SK-N-SH (cell line): ENCODE measurements at regions not wholly inside any gene's neighbourhood (a gene's known extent, or its start where the extent isn't known, plus 50 kb on each side); places are given as distances from the start of the nearest gene placed in this dataset.

ENCODE experiments used
- CTCF ChIA-PET: fragments of 300-600, 350-600 bp; formaldehyde crosslinking; extraction: SDS; loops from one replicate; lab custom pipeline; 2021; lab: Yijun Ruan, JAX
- POLR2A ChIA-PET: fragments of 350-600 bp; sonication (Branson Sonifier 250); formaldehyde crosslinking; extraction: SDS; loops from one replicate; lab custom pipeline; 2020; ENCODE audit warnings: antibody characterized with exemption, inconsistent platforms; lab: Yijun Ruan, JAX
- DNase-seq: peaks from one replicate; pipeline ENCODE4 v3.0.0; 2012
- H2AFZ ChIP-seq: fragments of 200-600 bp; sonication (generic); 2 replicates; pipeline ENCODE4 v1.8.1; 2016; ENCODE audit warnings: antibody characterized with exemption, mild to moderate bottlenecking, low read depth
- H3F3A ChIP-seq: fragments of 200-600 bp; sonication (generic); replicated peaks from 2 replicates; pipeline ENCODE3; 2016; ENCODE audit warnings: antibody characterized with exemption, mild to moderate bottlenecking; ENCODE audit not compliant: insufficient read depth
- H3K27ac ChIP-seq, 2 experiments: fragments of 200-500 bp in 1 of 2; fragments of 200-600 bp in 1 of 2; sonication (Bioruptor generic) in 1 of 2; sonication (generic), shearing (Covaris generic) in 1 of 2; 2 replicates each; pipeline versions ENCODE4 v1.5.1 to v1.6.1; 2014 to 2016; ENCODE audit warnings: low read depth in 2 of 2, inconsistent platforms in 1 of 2, low read length in 1 of 2, mild to moderate bottlenecking in 1 of 2, mixed read lengths in 1 of 2
- H3K27me3 ChIP-seq: fragments of 200-600 bp; sonication (generic), shearing (Covaris generic); 2 replicates; pipeline ENCODE4 v1.6.1; 2016; ENCODE audit warnings: mixed run types; ENCODE audit not compliant: insufficient read depth
- H3K36me3 ChIP-seq, 2 experiments: fragments of 200-500 bp in 1 of 2; fragments of 200-600 bp in 1 of 2; sonication (Bioruptor generic) in 1 of 2; sonication (generic) in 1 of 2; replicated peaks in 1 of 2; 2 replicates each; pipeline versions ENCODE3 to v1.5.1; 2014 to 2016; ENCODE audit warnings: low read length in 1 of 2, mild to moderate bottlenecking in 1 of 2; ENCODE audit not compliant: insufficient read depth in 2 of 2, control insufficient read depth in 1 of 2
- H3K4me1 ChIP-seq, 2 experiments: fragments of 200-500 bp in 1 of 2; fragments of 200-600 bp in 1 of 2; sonication (Bioruptor generic) in 1 of 2; sonication (generic), shearing (Covaris generic) in 1 of 2; 2 replicates each; pipeline versions ENCODE4 v1.5.1 to v1.6.1; 2014 to 2016; ENCODE audit warnings: low read depth in 1 of 2, low read length in 1 of 2, mixed run types in 1 of 2; ENCODE audit not compliant: insufficient read depth in 2 of 2, control insufficient read depth in 1 of 2
- H3K4me2 ChIP-seq: fragments of 200-600 bp; sonication (generic), shearing (Covaris generic); 2 replicates; pipeline ENCODE4 v1.6.1; 2017; ENCODE audit warnings: mixed run types
- H3K4me3 ChIP-seq, 2 experiments: fragments of 200-500 bp in 1 of 2; fragments of 200-600 bp in 1 of 2; sonication (Bioruptor generic) in 1 of 2; sonication (generic), shearing (Covaris generic) in 1 of 2; 2 replicates each; pipeline versions ENCODE4 v1.5.1 to v1.8.1; 2014 to 2016; ENCODE audit warnings: low read depth in 2 of 2, inconsistent platforms in 1 of 2, low read length in 1 of 2, mild to moderate bottlenecking in 1 of 2, mixed read lengths in 1 of 2, moderate library complexity in 1 of 2
- H3K79me2 ChIP-seq: fragments of 200-600 bp; sonication (generic); 2 replicates; pipeline ENCODE4 v1.8.1; 2017; ENCODE audit warnings: mild to moderate bottlenecking; ENCODE audit not compliant: insufficient read depth
- H3K9ac ChIP-seq: fragments of 200-600 bp; sonication (generic); 2 replicates; pipeline ENCODE4 v1.6.1; 2017; ENCODE audit warnings: mixed run types
- H3K9me2 ChIP-seq: fragments of 200-600 bp; sonication (generic); 2 replicates; pipeline ENCODE4 v1.6.1; 2017; ENCODE audit warnings: mixed run types
- H3K9me3 ChIP-seq: fragments of 200-600 bp; sonication (generic); 2 replicates; pipeline ENCODE4 v1.6.1; 2017; ENCODE audit warnings: mixed run types, mild to moderate bottlenecking, moderate library complexity
- H4K20me1 ChIP-seq: fragments of 200-600 bp; sonication (generic); 2 replicates; pipeline ENCODE4 v1.6.1; 2017; ENCODE audit warnings: mild to moderate bottlenecking, mixed run types; ENCODE audit not compliant: insufficient read depth
- CTCF ChIP-seq: fragments of 200-600 bp; sonication (generic); IDR thresholded peaks from 2 replicates; pipeline ENCODE4 v1.6.1; 2017; ENCODE audit warnings: antibody characterized with exemption, mild to moderate bottlenecking, moderate library complexity
- ELF1 ChIP-seq: IDR thresholded peaks from 2 replicates; pipeline ENCODE4 v1.4.0; 2012
- GABPA ChIP-seq: IDR thresholded peaks from 2 replicates; pipeline ENCODE4 v1.4.0; 2012; ENCODE audit warnings: low read depth, mild to moderate bottlenecking
- MEF2A ChIP-seq: IDR thresholded peaks from 2 replicates; pipeline ENCODE4 v1.4.0; 2012; ENCODE audit warnings: low read depth, borderline replicate concordance
- NFIC ChIP-seq: IDR thresholded peaks from 2 replicates; pipeline ENCODE4 v1.4.0; 2012; ENCODE audit warnings: borderline replicate concordance
- POLR2AphosphoS5 ChIP-seq: IDR thresholded peaks from 2 replicates; pipeline ENCODE4 v1.6.1; 2012; ENCODE audit warnings: low read depth, low read length
- RFX5 ChIP-seq: IDR thresholded peaks from 2 replicates; pipeline ENCODE4 v1.6.1; 2012; ENCODE audit warnings: mild to moderate bottlenecking, improper control_type of control experiment, low read length
- ZBTB33 ChIP-seq: IDR thresholded peaks from 2 replicates; pipeline ENCODE4 v1.4.0; 2012; ENCODE audit warnings: low read depth, borderline replicate concordance
- WGBS: methylation state at CpG from one replicate; pipeline ENCODE4 v1.1.6; 2017; ENCODE audit warnings: low lambda C conversion rate; 5-methylcytosine and 5-hydroxymethylcytosine counted together
- TF ChIP-seq, protein P1 (sequence below): IDR thresholded peaks from 2 replicates; pipeline ENCODE4; 2012
- TF ChIP-seq, protein P2 (sequence below): IDR thresholded peaks from 2 replicates; pipeline ENCODE4 v1.6.1; 2012; ENCODE audit warnings: mild to moderate bottlenecking, low read depth, low read length, moderate library complexity

DNA sequence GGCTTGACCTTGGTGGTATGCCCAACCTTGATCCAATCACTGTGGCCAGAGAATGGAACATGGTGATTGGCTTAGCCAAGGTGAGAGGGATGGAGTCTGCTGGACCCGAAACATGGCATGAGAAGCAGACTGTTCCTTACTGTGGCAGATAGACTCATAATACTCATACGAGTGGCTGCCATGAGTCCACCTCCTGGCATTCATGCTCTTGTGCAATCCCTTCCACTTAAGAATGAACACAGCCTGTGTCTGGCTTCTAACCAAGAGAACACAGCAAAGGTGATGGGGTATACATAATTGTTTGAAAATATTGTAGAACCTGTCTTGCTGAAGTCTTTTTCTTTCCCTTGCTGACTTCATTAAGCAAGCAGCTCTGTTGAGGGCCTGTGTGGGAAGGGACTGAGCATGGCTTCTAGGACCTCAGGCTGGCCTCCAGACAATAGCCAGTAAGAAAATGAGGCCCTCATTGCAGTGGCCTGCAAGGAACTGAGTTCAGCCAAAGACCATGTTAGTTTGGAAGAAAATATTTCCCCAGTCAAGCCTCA is 85.9 kb downstream of the ZNF281 start:
- TF ChIP-seq RFX5, result no peak
- no peak for TF ChIP-seq ZBTB33
- TF ChIP-seq, protein P1, sequence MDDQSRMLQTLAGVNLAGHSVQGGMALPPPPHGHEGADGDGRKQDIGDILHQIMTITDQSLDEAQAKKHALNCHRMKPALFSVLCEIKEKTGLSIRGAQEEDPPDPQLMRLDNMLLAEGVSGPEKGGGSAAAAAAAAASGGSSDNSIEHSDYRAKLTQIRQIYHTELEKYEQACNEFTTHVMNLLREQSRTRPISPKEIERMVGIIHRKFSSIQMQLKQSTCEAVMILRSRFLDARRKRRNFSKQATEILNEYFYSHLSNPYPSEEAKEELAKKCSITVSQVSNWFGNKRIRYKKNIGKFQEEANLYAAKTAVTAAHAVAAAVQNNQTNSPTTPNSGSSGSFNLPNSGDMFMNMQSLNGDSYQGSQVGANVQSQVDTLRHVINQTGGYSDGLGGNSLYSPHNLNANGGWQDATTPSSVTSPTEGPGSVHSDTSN, result no peak
- no peak for TF ChIP-seq GABPA
- no peak for TF ChIP-seq ELF1
- no peak for TF ChIP-seq CTCF
- no peak for TF ChIP-seq NFIC
- TF ChIP-seq POLR2AphosphoS5, result no peak
- TF ChIP-seq MEF2A, result no peak
- TF ChIP-seq, protein P2, sequence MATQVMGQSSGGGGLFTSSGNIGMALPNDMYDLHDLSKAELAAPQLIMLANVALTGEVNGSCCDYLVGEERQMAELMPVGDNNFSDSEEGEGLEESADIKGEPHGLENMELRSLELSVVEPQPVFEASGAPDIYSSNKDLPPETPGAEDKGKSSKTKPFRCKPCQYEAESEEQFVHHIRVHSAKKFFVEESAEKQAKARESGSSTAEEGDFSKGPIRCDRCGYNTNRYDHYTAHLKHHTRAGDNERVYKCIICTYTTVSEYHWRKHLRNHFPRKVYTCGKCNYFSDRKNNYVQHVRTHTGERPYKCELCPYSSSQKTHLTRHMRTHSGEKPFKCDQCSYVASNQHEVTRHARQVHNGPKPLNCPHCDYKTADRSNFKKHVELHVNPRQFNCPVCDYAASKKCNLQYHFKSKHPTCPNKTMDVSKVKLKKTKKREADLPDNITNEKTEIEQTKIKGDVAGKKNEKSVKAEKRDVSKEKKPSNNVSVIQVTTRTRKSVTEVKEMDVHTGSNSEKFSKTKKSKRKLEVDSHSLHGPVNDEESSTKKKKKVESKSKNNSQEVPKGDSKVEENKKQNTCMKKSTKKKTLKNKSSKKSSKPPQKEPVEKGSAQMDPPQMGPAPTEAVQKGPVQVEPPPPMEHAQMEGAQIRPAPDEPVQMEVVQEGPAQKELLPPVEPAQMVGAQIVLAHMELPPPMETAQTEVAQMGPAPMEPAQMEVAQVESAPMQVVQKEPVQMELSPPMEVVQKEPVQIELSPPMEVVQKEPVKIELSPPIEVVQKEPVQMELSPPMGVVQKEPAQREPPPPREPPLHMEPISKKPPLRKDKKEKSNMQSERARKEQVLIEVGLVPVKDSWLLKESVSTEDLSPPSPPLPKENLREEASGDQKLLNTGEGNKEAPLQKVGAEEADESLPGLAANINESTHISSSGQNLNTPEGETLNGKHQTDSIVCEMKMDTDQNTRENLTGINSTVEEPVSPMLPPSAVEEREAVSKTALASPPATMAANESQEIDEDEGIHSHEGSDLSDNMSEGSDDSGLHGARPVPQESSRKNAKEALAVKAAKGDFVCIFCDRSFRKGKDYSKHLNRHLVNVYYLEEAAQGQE, result no peak
- TF ChIP-seq, all 33 proteins: peak for 0
- POLR2A ChIA-PET, result no interaction called here
- DNase-seq, result no peak

More for the DNA sequence above, 85.9 kb downstream of the ZNF281 start:
- Histone ChIP-seq H4K20me1 (no peaks in the 10 kb centered on the region), H3F3A (no peaks in the 10 kb centered on the region), H3K9ac (no peak overlapping the region), H3K27ac (no peak overlapping the region), H3K9me2 (no peaks in the 10 kb centered on the region), H3K4me2 (no peak overlapping the region), H3K4me1 (peaks cover 0 to 4% of the 10 kb centered on the region in 2 experiments; a peak in 1 of 4 replicates), H3K9me3 (no peaks in the 10 kb centered on the region), H2AFZ (no peak overlapping the region), H3K79me2 (no peaks in the 10 kb centered on the region), H3K27me3 (no peaks in the 10 kb centered on the region), H3K36me3 (no peaks in the 10 kb centered on the region), H3K4me3 (no peak overlapping the region)
- CTCF ChIA-PET, result no interaction called here
- 51% methylated on average over 2 of the region's 2 CpGs for WGBS
